HG02610 (cell line): ENCODE measurements at regions not wholly inside any gene's neighbourhood (a gene's known extent, or its start where the extent isn't known, plus 50 kb on each side); places are given as distances from the start of the nearest gene placed in this dataset.
"Not testable (repeated sequence)": the region's sequence is repeated elsewhere in the genome, so short reads cannot be mapped to it uniquely, and the experiment has no call there.

Source experiments
- ATAC-seq: cut with Tn5 transposase; IDR thresholded peaks from one replicate; pipeline ENCODE4 v1.9.1; 2021; ENCODE audit warnings: mild to moderate bottlenecking, moderate library complexity; ENCODE audit not compliant: unreplicated experiment

DNA sequence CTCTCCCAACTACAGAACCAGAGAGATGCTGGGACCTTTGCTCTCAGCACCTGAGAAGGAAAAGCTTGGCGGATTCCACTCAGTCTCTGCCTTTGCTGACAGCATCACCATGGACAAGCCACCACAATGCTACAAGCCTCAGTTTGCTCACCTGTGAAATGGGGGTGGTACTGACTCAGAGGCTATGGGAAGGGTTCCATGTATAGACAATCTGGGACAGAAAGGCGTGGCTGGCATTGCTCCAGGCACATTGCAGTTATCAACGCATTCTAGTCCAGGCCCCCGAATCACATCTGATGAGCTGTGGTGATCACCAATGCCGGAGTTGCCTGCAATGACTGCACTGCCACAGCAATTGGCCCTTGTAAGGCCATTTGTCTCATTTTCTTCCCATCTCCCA is 72.6 kb downstream of the ISX start:
- ATAC-seq = no peak

DNA sequence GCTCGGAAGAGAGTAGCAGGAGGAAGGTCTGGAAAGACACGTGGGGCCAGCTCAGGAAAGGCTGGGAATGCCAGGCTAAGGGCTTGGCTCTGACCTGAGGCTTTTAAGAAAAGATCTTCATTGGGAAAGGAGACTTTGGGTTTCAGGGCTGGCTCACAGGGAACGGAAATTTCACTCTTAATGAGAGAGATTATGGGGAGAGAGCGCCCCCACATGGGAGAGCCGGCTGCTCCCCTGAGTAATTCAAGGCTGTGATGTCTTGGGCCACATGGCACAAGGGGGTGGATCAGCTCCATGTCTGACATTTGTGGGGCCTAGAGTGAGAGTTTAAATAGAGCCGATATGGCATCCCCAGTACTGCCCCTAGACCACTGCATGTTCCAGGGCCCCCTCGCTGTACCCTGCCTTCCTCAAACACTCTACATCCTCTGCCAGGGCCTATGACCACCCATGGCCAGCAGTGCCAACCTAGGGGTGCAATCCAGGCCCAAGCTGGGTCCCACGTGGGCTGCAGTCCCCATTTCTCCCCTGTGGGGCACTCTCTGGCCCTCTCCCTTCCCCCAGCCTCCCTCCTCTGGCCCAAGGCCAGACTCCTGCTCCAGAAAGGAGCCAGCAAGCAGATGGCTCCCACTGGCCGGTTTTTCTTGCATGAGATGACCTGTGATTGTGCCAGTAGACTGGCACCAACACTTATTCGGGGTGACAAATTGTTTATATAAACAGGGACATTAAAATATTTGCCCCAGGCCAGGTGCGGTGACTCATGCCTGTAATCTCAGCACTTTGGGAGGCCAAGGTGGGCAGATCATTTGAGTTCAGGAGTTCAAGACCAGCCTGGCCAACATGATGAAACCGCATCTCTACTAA is 75.2 kb downstream of the ISX start:
- peak; percentile 49 for ATAC-seq

DNA sequence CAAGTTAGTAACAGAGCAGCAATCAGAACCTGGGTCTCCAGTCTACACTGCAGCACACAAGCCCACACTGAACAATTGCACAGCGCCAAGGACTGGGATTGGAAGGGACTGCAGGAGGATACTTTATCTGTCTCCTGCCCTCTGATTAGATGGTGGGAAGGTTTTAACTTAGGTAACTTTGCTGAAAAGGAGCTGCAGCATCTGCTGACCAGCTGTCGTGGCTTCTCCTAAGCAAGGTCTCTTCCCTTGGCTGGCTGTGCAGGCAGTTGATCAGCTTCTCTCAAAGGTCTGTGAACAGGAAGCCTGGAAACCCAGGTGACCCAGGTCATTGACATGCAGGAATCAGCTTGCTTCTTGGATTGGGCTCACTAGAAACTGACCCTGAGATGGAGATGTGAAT is 82.4 kb downstream of the ISX start:
- ATAC-seq = no peak

DNA sequence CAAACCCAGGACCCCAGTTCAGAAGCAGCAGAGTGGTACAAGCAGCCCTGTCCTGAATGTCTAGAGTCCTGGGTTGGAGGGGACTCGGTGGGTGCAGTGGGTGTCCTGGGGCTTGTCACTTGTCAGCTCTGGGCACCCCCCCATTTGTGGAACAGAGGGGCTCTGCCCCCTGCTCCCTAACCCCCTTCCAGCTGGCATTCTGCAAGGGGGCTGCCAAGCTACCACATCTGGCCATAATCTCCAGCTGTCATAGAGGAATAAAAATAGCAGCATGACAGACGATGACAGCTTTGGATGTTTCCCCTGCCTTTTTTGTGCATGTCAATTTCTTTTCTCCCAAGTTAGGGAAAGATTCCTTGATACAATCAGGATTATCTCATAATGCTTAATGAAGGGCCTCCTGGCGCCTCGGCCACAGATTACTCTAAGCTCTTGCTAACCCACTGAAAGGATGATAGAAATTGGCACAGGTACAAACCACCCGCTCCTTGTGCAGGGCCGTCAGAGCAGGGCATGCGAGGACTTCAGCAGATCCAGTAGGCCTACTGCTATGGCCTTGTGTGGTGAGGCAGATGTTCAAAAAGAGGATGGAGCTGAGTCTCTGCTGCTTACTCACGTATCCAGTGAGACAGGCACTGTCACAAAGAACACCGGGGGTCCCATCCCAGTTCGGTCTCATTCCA is 83.0 kb downstream of the ISX start:
- no peak for ATAC-seq

DNA sequence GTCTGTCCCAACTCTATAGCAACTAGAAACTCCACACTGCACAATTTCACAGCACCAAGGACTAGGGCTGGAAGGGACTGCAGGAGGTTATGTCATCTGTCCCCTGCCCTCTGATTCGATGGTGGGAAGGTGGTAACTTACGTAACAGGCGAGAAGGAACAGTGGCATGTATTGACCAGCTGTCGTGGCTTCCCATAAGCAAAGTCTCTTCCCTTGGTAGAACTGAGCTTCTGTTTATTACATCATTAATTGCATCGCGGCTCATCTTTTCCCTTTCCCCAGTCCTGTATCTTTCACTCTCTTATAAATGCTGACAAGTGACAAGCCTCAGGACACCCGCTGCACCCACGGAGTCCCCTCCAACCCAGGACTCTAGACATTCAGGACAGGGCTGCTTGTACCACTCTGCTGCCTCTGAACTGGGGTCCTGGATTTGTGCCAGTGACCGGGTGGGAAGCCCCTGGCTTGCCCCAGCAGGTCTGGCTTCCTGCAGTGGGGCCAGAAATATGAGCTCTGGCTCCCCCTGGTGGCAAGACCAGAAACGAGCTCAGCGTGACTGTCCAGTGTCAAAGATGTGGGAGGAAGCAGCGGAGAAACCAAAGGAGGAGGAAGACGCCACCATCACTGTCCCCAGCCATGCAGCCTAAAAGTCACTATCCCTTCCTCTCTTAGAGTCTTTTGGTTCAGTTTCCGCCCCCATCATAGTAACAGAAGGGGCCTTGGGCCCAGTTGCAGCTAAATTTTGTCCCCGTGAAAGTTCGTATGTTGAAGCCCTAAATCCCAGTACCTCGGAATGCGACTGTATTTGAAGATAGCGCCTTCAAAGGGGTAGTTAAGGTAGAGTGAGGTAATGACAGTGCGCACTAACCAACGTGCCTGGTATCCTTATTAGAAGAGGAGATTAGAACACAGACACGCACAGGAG is 84.5 kb downstream of the ISX start:
- peak; percentile 58 for ATAC-seq

DNA sequence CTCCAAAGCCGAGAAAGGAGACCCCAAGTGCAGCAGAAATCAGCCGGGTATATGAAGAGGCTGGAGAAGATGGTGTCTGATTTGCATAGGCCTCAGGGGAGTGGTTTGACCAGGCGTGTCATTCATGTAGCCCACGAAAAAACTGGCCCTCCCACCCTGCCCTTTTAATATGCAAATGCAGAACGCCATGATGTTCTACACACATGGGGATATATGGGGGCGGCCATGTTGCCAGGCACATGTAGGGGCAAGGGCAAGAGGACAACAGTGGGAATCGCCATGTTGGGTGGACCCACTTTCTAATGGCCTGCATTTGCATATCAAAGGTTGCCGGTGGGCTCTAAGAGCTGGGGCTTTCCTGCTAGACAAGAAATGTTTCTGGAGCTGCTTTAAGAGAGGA is 86.4 kb downstream of the ISX start:
- ATAC-seq = no peak

DNA sequence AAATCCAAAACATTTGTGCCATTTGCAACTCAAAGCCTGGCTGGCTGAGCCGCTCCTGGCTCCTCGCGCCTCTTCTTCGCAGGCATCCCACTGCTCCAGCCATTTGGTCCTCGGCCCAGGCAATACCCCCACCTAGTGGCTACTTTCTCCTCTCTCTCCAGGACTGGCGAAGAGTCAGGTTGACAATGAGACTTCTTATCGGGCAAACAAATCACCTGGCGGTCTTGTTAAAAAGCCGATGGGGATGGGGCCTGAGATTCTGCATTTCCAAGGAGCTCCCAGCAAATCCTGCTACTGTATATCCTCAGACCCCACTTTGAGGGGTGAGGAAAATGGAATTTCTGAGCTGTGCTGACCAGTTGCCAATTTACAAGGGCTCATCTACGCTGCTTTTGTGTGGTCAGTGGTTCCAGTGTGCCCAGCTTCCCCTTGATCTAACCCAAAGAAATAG is 89.0 kb downstream of the ISX start:
- no peak for ATAC-seq

DNA sequence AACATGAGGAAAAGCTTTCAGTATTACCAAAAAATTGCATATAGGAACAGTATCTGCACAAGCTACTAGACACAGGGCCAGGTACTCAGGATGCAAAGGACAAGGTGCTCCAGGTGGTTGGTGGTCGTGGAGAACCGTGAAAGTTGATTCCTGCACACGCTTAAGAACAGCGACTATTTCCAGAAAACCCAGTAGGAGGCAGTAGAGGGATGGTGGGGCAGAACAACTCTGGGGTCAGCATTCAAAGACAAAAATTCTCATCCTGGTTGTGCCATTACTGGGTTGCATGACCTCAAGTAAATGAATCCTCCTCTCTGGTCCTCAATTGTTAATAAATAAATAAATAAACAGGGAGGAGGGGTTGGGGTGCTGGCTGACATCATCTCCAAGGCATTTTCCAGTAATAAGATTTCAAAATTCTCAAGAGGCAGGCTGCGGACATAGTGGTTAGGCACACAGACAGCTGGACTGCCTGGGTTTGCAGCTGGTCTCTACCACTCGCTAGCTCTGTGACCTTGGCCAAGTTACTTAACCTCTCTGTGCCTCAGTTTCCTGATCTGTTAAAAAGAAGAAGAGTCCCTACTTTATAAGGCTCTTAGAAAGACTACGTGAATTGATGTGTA is 89.6 kb downstream of the ISX start:
- no peak for ATAC-seq

DNA sequence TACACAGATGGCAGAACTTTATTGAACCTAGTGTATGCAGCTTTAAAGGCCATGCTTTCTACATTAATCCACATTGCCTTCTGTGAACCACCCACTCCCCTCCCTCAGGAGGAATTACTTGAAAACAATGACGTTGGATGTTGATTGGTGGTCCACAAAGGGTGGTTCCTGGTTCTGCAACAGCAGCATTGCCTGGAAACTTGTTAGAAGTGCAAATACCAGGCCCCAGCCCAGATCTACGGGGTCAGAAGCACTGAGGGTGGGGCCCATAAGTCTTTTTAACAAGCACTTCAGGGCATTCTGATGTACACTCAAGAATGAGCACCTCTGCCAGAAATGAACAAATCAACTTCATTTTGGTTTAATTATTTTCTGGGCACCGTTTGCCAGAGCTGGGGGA is 91.0 kb downstream of the ISX start:
- no peak for ATAC-seq

DNA sequence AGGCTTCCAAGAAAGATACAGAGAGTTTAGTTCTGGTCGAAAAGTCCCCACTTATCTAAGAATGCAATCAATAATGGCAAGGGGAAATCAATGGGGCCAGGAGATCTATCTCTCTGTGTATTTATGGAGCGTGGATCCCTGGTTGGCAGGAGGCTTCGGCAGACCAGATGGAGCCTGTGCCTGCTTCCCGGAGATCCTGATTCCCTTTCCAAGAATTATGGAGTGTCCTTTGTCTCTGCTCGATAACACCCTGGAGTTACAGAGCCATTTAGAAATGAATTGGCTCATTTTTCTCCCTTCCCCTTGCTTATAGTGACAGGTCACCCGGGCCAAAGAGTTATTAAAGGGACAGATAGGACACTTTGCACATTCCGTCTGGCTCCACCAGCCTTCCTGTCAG is 92.4 kb downstream of the ISX start:
- no peak for ATAC-seq

DNA sequence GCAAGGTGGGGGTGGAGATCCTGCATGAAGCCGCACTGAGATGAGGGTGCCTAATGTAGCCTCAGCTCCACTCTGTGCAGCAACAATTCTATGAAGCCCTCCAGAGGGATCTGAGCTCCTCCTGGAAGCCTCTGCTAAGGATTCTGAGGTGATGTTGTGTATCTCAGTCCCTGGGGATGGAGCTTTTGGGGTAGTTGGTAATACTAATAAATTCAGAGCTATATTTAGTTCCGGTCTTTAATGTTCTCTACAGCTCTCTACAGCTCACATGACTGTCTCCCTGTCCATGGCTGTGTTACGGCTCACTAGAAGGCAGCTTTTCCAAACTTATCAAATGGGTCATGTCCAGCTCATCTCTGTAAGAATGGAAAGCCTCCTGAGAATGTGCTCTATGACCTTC is 93.4 kb downstream of the ISX start:
- no peak for ATAC-seq

DNA sequence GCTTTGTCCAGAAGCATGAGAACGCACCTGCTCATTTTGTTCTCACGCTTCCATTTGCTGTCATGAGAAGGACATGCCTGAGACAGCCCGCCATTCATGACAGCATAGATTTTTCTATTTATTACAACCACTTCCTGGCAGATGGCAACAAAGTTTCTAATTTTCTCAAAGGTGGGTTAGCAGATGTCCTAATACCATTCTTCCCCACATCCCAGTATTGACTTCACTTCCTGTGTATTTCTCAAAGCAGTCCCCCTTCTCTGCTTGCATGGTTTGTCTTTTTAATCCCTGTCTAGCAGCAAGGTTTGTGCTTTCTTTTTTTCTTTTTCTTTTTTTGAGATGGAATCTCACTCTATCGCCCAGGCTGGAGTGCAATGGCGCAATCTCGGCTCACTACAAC is 94.3 kb downstream of the ISX start:
- ATAC-seq = no peak

DNA sequence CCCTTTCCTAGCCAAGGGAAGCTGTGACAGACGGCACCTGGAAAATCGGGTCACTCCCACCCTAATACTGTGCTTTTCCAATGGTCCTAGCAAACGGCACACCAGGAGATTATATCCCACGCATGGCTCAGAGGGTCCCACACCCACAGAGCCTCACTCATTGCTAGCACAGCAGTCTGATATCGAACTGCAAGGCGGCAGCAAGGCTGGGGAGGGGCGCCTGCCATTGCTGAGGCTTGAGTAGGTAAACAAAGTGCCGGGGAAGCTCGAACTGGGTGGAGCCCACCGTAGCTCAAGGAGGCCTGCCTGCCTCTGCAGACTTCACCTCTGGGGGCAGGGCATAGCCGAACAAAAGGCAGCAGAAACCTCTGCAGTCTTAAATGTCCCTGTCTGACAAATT is 91.4 kb upstream of the HMGXB4 start:
- not testable (repeated sequence) for ATAC-seq

DNA sequence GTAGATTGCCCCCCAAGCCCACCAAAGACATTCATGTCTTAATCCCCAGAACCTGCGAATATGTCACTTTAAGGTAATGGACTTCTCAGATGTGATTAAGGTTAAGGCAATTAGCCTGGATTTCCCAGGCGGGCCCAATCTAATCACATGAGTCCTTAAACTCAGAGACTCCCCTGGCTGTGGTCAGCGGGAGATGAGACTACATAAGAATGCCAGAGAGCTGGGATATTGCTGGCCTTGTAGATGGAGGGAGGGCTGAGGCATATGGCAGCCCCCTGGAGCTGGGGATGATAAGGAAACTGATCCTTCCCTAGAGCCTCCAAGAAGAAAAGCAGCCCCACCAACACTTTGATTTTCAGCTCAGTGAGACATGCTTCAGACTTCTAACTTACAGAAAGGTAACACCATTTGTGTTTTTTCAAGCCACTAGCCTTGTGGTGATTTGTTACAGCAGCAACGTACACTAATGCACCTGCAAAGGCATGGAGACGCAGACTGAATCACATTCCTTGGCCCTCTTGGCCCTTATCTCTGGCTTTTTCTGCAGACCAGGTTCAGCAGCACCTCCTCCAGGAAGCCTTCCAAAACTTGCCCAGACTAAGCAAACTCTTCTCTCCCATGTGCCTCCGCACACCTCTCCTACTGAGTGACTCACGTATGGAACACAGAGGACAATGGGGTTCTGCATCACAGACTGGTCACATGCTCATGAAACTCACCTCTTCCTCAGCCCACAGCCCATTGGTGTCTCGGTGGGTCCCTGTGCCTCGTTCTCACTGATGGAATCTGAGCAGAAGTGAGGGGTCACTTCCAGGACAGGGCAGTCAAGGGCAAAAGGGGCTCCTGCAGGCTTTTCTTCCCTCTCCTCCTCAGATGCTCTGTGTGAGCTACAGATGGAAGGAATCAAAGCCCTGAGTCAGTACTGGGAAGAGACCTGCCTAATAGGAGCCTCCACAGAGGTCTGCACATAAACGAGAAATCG is 86.3 kb upstream of the HMGXB4 start:
- no peak for ATAC-seq

DNA sequence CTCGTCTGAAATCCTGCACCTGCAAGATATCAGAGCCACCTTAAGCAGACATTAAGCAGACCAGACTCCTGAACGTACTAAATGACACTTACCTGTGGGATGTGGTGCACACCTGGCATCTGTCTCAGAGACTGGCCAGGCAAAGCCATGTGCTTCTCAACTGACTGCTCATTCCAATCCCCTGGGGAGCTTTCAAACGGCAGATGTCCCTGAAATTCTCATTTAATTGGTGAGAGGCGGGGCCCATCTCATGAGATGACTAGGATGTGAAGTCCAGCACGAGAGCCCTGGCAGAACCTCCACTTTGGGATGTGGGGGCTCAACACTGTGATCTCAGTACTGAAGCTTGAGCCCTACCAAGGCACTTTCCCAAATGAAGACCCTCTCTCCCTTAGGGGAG is 84.9 kb upstream of the HMGXB4 start:
- no peak for ATAC-seq

DNA sequence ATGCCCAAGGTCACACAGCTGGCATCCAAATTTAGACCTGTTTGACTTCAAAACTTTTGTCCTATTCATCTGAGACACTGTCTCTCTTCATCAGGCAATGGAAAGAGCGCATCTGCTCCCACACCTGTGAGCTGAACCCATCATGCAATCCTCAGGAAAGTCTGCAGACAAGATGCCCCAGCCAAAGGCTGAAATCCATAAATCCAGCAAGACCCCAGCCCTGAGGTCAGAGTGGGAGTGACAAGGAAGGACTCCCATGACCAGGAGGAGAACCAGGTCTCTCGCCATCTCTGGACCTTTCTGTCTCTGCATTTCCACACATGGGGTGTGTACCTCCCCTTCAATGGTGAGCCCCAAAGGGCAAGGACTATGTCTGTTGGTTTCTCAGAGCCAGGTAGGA is 83.6 kb upstream of the HMGXB4 start:
- no peak for ATAC-seq

DNA sequence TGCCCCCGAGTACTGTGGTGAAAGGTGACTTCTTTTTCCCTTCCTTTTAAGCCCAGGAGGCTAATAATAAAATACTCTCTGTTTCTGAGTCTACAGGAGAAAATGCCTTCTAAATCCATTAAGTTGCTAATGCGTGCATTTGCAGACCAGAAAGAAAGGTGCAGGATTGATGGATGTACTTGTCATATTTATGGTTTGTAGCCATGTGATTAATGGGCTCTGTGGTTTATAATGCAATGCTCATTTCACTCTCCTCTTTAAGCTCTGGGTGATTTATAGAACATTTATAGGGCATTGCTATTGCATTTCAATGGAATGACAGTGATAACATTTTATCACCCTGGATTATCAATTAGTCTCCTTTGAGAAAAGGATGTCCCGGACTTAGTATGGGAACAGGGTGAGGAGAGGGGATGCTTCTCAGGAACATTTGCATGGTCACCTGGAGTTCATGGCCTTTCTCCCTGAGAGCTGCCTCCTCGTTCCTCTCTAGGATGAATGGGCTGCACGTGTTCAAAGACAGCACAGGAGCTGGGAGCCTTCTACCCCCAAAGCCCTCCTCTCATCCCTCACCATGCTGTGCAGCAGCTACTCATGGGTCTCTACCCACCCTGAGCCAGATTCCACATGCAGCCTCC is 82.8 kb upstream of the HMGXB4 start:
- ATAC-seq = no peak

DNA sequence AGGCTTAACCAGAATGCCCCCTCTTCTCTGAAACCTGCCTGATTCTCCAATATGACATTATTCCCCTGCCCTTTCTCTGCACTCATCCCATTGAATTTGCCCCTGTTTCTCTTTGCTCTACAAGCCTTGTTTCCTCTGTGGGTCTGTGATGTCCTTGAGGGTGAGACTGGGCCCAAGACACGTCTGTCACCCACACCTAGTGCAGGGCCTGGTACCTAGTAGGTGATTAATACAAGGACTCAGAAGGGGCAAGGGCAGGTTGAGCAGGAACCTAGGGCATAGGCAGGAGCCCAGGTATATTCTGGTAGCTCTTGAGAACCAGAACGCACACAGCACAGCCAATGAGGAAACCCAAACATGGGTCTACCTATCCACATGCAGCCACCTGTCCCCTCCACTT is 81.9 kb upstream of the HMGXB4 start:
- ATAC-seq = no peak

DNA sequence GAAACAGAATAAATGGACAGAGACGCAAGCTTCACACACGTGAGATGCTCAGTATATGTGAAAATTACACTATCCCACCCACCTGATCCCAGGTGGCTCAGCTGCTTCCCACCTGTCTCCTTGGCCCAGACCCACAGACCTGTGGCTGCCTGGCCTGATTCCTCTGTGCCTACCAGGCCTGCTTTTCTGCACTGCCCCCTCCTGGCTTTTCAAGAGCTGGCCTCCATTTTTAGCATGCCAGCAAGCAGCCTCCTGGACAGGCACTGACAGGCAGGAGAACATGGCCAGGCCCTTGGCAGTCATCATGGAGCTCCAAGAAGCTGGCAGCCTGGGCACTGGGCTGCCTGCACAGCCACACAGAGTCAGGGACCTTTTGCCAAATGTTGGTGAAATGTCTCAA is 79.5 kb upstream of the HMGXB4 start:
- ATAC-seq = no peak
